ENCODE measurements at regions not wholly inside any gene's neighbourhood (a gene's known extent, or its start where the extent isn't known, plus 50 kb on each side); places are given as distances from the start of the nearest gene placed in this dataset.

GRCh38 chr18:73920033-73920432 is 227.6 kb downstream of the FBXO15 start:
- Histone ChIP-seq H3K9ac (ENCODE audit: low read length) (no peak overlapping the region), H2AFZ (ENCODE audit: low read depth, low read length, poor library complexity, severe bottlenecking) (no peak overlapping the region), H3K4me2 (ENCODE audit: low read length) (no peak overlapping the region), H3K36me3 (ENCODE audit: control insufficient read depth in 1 of 2, insufficient read depth in 2 of 2, low read length in 2 of 2) (no peaks in the 10 kb centered on the region), H3K4me1 (ENCODE audit: control insufficient read depth in 1 of 2, insufficient read depth in 2 of 2, low read length in 2 of 2) (no peaks in the 10 kb centered on the region), H3K9me3 (ENCODE audit: control insufficient read depth in 1 of 2, insufficient read depth in 1 of 2, low read depth in 1 of 2, low read length in 2 of 2) (peaks cover 0 to 9% of the 10 kb centered on the region in 2 experiments; a peak in 1 of 4 replicates), H3K9me2 (ENCODE audit: insufficient read depth) (no peaks in the 10 kb centered on the region), H3K27ac (ENCODE audit: low read depth, low read length) (no peak overlapping the region), H3K27me3 (ENCODE audit: insufficient read depth, low read length) (no peaks in the 10 kb centered on the region), H3K79me2 (ENCODE audit: insufficient read depth, low read length) (no peaks in the 10 kb centered on the region), H4K20me1 (ENCODE audit: insufficient read depth) (no peaks in the 10 kb centered on the region), H3K4me3 (replicated peaks in 1 of 2; ENCODE audit: low read depth in 1 of 2, low read length in 2 of 2) (no peak overlapping the region)
- intact Hi-C loops (cut with micrococcal nuclease), result no loop called here
- TF ChIP-seq CTCF (IDR thresholded peaks at IDR 0.05 in 2 of 3, conservative IDR thresholded peaks at IDR 0.05 in 1 of 3; ENCODE audit: borderline replicate concordance in 1 of 3, insufficient read depth in 1 of 3, low read depth in 2 of 3, low read length in 2 of 3) (no peak), RAD21 (IDR thresholded peaks at IDR 0.05; ENCODE audit: low read depth) (no peak), ZFX (IDR thresholded peaks at IDR 0.05) (no peak), ATF3 (IDR thresholded peaks at IDR 0.05) (no peak), SIN3A (IDR thresholded peaks at IDR 0.05; ENCODE audit: low read depth) (no peak), POLR2AphosphoS5 (IDR thresholded peaks at IDR 0.05; ENCODE audit: low read depth, low read length) (no peak), CEBPB (IDR thresholded peaks at IDR 0.05; ENCODE audit: low read depth) (no peak), CBX3 (IDR thresholded peaks at IDR 0.05; ENCODE audit: low read depth) (no peak)
- POLR2A ChIA-PET, result no interaction called here
- no peak for ATAC-seq
- RAD21 ChIA-PET (ENCODE audit: low non-redundant PET in 1 of 2, low total read pairs in 2 of 2, uncharacterized antibody in 2 of 2, unreplicated experiment in 2 of 2), result no interaction called here
- CTCF ChIA-PET, result no interaction called here
- BruUV-seq (replicated peaks), result no TSS peak
- DNase-seq (ENCODE audit: low read depth, low spot score), result no peak

GRCh38 chr18:73918816-73919215 is 228.8 kb downstream of the FBXO15 start:
- H3K9ac ChIP-seq (ENCODE audit: low read length), result no peak overlapping the region
- H2AFZ ChIP-seq (ENCODE audit: low read depth, low read length, poor library complexity, severe bottlenecking), result no peak overlapping the region
- H3K4me2 ChIP-seq (ENCODE audit: low read length), result no peak overlapping the region
- RAD21 ChIA-PET (ENCODE audit: low non-redundant PET in 1 of 2, low total read pairs in 2 of 2, uncharacterized antibody in 2 of 2, unreplicated experiment in 2 of 2), result no interaction called here
- CTCF ChIA-PET, result no interaction called here
- no peaks in the 10 kb centered on the region for H3K27me3 ChIP-seq (ENCODE audit: insufficient read depth, low read length)
- DNase-seq (ENCODE audit: low read depth, low spot score) (no peak), ATAC-seq (no peak)
- H3K9me2 ChIP-seq (ENCODE audit: insufficient read depth), result no peaks in the 10 kb centered on the region
- peaks cover 0 to 3% of the 10 kb centered on the region in 2 experiments; a peak in 1 of 4 replicates for H3K9me3 ChIP-seq (ENCODE audit: control insufficient read depth in 1 of 2, insufficient read depth in 1 of 2, low read depth in 1 of 2, low read length in 2 of 2)
- BruUV-seq (replicated peaks), result no TSS peak
- H3K27ac ChIP-seq (ENCODE audit: low read depth, low read length), result no peak overlapping the region
- no peaks in the 10 kb centered on the region for H3K36me3 ChIP-seq (ENCODE audit: control insufficient read depth in 1 of 2, insufficient read depth in 2 of 2, low read length in 2 of 2)
- H3K4me1 ChIP-seq (ENCODE audit: control insufficient read depth in 1 of 2, insufficient read depth in 2 of 2, low read length in 2 of 2), result no peaks in the 10 kb centered on the region
- POLR2A ChIA-PET, result no interaction called here
- no peaks in the 10 kb centered on the region for H3K79me2 ChIP-seq (ENCODE audit: insufficient read depth, low read length)
- no peak overlapping the region for H3K4me3 ChIP-seq (replicated peaks in 1 of 2; ENCODE audit: low read depth in 1 of 2, low read length in 2 of 2)
- H4K20me1 ChIP-seq (ENCODE audit: insufficient read depth), result no peaks in the 10 kb centered on the region
- intact Hi-C loops (cut with micrococcal nuclease), result no loop called here
- TF ChIP-seq YY1 (IDR thresholded peaks at IDR 0.05; ENCODE audit: extremely low read depth, insufficient replicate concordance, low read depth, low read length) (no peak), SRF (IDR thresholded peaks at IDR 0.05; ENCODE audit: low read depth) (no peak), RAD21 (IDR thresholded peaks at IDR 0.05; ENCODE audit: low read depth) (no peak), TCF7L2 (IDR thresholded peaks at IDR 0.05; ENCODE audit: borderline replicate concordance, extremely low read depth, insufficient read depth, insufficient read length) (no peak), ZFX (IDR thresholded peaks at IDR 0.05) (no peak), FOSL1 (IDR thresholded peaks at IDR 0.05; ENCODE audit: low read depth) (no peak), ZNF274 (IDR thresholded peaks at IDR 0.05; ENCODE audit: low read depth, low read length) (no peak), CTCF (IDR thresholded peaks at IDR 0.05 in 2 of 3, conservative IDR thresholded peaks at IDR 0.05 in 1 of 3; ENCODE audit: borderline replicate concordance in 1 of 3, insufficient read depth in 1 of 3, low read depth in 2 of 3, low read length in 2 of 3) (no peak), ZBTB33 (IDR thresholded peaks at IDR 0.05; ENCODE audit: extremely low read depth, insufficient replicate concordance, low read length) (no peak)
